T-helper 2 cell (primary cell): ENCODE measurements at regions not wholly inside any gene's neighbourhood (a gene's known extent, or its start where the extent isn't known, plus 50 kb on each side); places are given as distances from the start of the nearest gene placed in this dataset.

Source experiments
- DNase-seq, 5 experiments: peaks; one replicate each; pipeline versions ENCODE4 v3.0.0 to v3.0.0-alpha.2; 2012 to 2022

- DNase-seq: peak; percentile 43 to 65 (median 60)
Observed at GRCh38 chr22:22810018-22810427, 77.6 kb upstream of the IGLL5 start.

DNA sequence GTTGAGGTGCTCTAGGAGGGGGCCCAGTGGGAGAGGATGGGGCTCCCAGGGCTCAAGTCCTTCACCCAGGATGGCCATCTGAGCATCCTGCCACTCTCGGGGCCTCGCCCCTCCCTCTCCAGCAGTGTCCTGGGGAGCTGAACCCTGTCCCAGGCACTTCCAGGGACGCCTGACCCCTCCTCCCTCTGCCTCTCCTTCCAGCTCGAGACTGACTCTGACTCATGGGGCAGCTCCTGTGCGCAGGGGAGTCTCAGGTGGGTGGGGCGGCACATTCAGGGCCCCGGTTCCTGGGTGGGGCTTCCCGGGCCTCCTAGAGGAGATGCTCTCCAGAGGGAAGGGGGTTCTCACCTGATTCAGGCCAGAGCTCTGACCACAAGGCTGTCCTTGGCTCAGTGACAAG, 77.1 kb upstream of the IGLL5 start:
- no peak for DNase-seq

- no peak for DNase-seq
Observed at GRCh38 chr22:22811016-22812009, 76.3 kb upstream of the IGLL5 start.

DNA sequence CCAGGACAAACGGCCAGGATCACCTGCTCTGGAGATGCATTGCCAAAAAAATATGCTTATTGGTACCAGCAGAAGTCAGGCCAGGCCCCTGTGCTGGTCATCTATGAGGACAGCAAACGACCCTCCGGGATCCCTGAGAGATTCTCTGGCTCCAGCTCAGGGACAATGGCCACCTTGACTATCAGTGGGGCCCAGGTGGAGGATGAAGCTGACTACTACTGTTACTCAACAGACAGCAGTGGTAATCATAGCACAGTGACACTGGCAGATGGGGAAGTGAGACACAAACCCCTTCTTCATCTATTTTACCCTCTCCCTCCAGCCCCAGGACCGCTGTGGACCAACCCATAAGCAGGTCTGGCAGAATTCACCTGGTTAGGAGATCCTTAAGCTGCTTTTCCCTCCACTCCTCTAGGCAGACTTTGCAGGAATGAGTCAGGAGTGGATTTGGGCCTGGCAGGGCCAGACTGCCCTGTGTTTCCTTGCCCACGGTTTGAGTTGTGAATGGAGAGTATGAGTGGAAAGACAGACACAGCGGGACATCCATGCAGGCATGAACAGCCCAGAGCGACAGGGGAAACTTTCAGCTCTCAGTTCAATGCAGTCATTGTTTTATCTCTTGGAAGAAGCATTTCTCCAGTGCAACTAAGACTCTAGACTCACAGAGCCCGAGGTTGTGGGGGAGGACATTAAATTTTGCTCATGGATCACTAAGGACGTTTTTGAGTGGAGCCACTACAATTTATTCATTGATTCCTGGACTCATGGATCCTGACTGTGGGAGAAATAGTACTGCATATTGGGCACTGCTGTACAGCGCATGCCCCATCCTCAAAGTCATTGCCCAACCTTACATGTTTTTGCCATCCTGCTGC, 75.3 kb upstream of the IGLL5 start:
- no peak for DNase-seq

- DNase-seq: no peak
Observed at GRCh38 chr22:22813126-22814075, 74.2 kb upstream of the IGLL5 start.

GRCh38 chr22:22814666-22815396, 72.8 kb upstream of the IGLL5 start:
- no peak for DNase-seq

- peak in 1 of 5 experiments; percentile 64 for DNase-seq
Observed at GRCh38 chr22:22815397-22816170, 72.0 kb upstream of the IGLL5 start.

DNA sequence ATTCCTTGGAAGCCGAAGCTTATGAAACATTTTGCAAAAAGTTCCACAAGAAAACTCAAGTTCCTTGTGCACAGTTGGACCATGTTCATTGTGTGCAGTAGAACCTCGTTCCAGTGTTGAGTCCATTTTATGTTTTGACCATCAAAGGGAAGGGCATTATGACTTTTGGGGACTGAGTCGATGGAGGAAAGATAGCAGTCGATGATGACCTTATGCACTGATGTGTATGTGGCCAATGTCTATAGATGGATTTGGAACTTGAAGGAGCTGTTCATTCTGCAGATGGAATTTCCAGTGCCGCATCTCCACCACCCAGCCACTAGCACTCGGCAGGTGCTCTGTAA, 71.5 kb upstream of the IGLL5 start:
- DNase-seq: no peak

- no peak for DNase-seq
Observed at GRCh38 chr22:22816766-22817410, 70.7 kb upstream of the IGLL5 start.

GRCh38 chr22:22817468-22818201, 70.0 kb upstream of the IGLL5 start:
- DNase-seq: no peak

GRCh38 chr22:22818202-22818538, 69.4 kb upstream of the IGLL5 start:
- no peak for DNase-seq

DNA sequence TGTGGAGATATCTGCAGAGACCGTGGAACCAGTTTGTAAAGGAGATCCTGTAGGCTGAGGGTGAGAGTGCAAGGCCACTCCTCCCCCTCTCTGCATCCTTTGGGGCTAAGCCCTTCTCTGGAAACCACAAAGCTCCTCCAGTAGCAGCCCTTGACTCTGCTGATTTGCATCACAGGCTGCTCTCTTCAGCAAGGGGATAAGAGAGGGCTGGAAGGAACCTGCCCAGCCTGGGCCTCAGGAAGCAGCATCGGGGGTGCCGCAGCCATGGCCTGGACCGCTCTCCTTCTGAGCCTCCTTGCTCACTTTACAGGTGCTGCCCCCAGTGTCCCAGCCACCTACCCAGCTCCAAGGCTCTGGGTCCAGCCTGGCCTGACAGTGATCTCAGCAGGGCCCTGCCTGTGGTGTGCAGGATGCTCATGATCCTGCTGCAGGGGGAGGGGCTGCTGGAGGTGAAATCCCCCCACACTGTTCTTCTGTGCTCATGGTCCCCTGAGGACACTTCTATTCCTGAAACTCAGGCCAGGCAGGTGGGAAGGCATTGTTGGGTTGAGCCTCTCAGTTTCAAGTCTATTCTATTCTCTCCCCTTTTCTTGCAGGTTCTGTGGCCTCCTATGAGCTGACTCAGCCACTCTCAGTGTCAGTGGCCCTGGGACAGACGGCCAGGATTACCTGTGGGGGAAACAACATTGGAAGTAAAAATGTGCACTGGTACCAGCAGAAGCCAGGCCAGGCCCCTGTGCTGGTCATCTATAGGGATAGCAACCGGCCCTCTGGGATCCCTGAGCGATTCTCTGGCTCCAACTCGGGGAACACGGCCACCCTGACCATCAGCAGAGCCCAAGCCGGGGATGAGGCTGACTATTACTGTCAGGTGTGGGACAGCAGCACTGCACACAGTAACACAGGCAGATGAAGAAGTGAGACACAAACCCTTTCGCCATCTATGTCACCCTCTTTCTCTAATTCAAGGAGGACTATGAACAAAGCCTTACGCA, 68.5 kb upstream of the IGLL5 start:
- peak in 2 of 5 experiments; percentile 43 to 94 for DNase-seq

GRCh38 chr22:22820076-22820475, 67.5 kb upstream of the IGLL5 start:
- no peak for DNase-seq

GRCh38 chr22:22820626-22821025, 67.0 kb upstream of the IGLL5 start:
- DNase-seq: peak in 2 of 5 experiments; percentile 68 to 95

GRCh38 chr22:22821340-22821739, 66.3 kb upstream of the IGLL5 start:
- no peak for DNase-seq

DNA sequence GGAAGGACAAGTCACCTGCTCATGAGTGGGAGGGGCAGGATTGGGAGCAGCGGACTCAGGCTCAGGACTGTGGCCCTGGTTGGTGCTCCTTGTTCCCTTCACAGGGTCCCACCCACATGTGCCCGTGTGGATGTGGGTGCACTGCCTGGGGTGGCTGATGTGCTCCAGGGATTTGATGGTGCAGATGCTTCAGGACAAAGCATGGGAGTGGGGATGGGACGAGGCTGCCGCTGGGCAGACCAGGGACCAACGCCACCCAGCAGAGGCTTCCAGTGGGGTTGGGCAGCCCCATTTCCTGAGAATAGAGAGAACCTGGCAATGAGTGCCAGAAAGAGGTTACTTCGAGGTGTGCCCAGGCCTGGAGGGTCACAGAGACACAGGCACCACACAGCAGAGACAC, 65.5 kb upstream of the IGLL5 start:
- DNase-seq: no peak

GRCh38 chr22:22822553-22822952, 65.1 kb upstream of the IGLL5 start:
- peak in 1 of 5 experiments; percentile 52 for DNase-seq

DNA sequence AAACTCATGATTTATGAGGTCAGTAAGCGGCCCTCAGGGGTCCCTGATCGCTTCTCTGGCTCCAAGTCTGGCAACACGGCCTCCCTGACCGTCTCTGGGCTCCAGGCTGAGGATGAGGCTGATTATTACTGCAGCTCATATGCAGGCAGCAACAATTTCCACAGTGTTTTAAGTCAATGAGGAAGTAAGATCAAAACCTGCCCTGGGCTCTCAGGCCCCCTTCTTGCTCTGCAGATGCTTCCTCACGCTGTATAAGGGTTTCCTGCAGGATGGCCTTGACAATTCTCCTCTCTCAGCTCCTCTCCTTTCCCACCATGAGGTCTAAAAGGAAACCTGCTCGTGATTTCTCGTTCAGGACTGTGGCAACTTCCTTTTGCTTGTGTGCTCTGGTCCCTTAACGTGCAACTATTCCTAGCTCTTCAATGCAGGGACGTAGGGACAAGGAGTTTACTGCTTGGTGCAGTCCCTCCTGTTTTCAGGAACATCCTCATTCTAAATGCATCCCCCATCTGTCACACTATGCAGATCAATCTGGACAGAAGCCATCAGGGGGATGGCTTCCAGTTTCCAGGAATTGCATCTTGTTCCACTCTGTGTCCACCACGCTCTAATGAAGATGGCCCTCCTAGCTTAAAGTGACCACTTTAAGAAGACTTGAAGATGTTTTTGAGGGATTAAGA, 64.3 kb upstream of the IGLL5 start:
- DNase-seq: no peak
